H1 (cell line): ENCODE measurements at regions not wholly inside any gene's neighbourhood (a gene's known extent, or its start where the extent isn't known, plus 50 kb on each side); places are given as distances from the start of the nearest gene placed in this dataset.

Experiments used
- SIRT6 ChIP-seq: IDR thresholded peaks from one replicate; pipeline ENCODE4 v1.7.1; 2012; ENCODE audit warnings: low read length, inconsistent platforms

DNA sequence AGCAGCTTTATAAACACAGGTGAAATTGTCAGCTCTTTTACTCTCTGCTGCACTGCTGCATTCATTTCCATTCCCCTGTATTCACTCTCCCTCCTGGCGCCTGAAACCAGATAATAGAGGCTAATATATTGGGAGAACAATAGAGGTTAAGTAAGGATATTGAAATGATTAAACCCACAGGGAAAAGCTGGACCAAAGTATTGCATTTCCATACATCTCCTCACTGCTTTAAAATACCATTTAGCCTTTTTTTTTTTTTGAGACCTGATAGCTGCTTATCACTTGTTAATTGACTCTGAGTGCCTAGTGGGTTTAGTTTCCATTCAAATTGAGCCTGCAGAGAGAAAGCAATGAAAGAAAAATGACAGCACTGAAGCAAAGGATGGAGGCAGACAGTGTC, 540.5 kb upstream of the IMPG1 start (continued):
- TF ChIP-seq SIRT6 = no peak
